ENCODE measurements at regions not wholly inside any gene's neighbourhood (a gene's known extent, or its start where the extent isn't known, plus 50 kb on each side); places are given as distances from the start of the nearest gene placed in this dataset.
"Not testable (repeated sequence)": the region's sequence is repeated elsewhere in the genome, so short reads cannot be mapped to it uniquely, and the experiment has no call there.

GRCh38 chr2:192574552-192574951, 379.8 kb upstream of the TMEFF2 start:
- Mint-ChIP-seq H3K27ac (no peak overlapping the region), H3K4me1 (no peaks in the 10 kb centered on the region), H3K4me3 (no peak overlapping the region), H3K27me3 (no peaks in the 10 kb centered on the region), H3K36me3 (ENCODE audit: low read depth) (no peaks in the 10 kb centered on the region)
- DNase-seq (no peak), ATAC-seq (no peak)
- no peaks in the 10 kb centered on the region for H3K9me3 ChIP-seq (ENCODE audit: control insufficient read depth, low read length, poor library complexity, severe bottlenecking)

- ATAC-seq (no peak), DNase-seq (no peak)
- Mint-ChIP-seq H3K27me3 (no peaks in the 10 kb centered on the region), H3K4me3 (no peak overlapping the region), H3K36me3 (ENCODE audit: low read depth) (no peaks in the 10 kb centered on the region), H3K27ac (no peak overlapping the region), H3K4me1 (no peaks in the 10 kb centered on the region)
- no peaks in the 10 kb centered on the region for H3K9me3 ChIP-seq (ENCODE audit: control insufficient read depth, low read length, poor library complexity, severe bottlenecking)
Measured at GRCh38 chr2:192571636-192572035, 376.9 kb upstream of the TMEFF2 start.

- DNase-seq (no peak), ATAC-seq (no peak)
- Mint-ChIP-seq H3K27ac (no peak overlapping the region), H3K4me1 (no peaks in the 10 kb centered on the region), H3K4me3 (no peak overlapping the region), H3K36me3 (ENCODE audit: low read depth) (no peaks in the 10 kb centered on the region), H3K27me3 (no peaks in the 10 kb centered on the region)
- H3K9me3 ChIP-seq (ENCODE audit: control insufficient read depth, low read length, poor library complexity, severe bottlenecking): no peaks in the 10 kb centered on the region
Measured at GRCh38 chr2:192570788-192571187, 376.1 kb upstream of the TMEFF2 start.

- no peak for DNase-seq
- no peaks in the 10 kb centered on the region for H3K36me3 Mint-ChIP-seq (ENCODE audit: low read depth)
- no peak overlapping the region for H3K4me3 Mint-ChIP-seq
- no peaks in the 10 kb centered on the region for H3K9me3 ChIP-seq (ENCODE audit: control insufficient read depth, low read length, poor library complexity, severe bottlenecking)
- no peaks in the 10 kb centered on the region for H3K4me1 Mint-ChIP-seq
- no peak overlapping the region for H3K27ac Mint-ChIP-seq
- no peak for ATAC-seq
- no peaks in the 10 kb centered on the region for H3K27me3 Mint-ChIP-seq
Measured at GRCh38 chr2:192566863-192567262, 372.1 kb upstream of the TMEFF2 start.

- H3K4me3 Mint-ChIP-seq: no peak overlapping the region
- peak overlapping the region; percentile 16 for H3K27ac Mint-ChIP-seq
- H3K4me1 Mint-ChIP-seq: no peaks in the 10 kb centered on the region
- no peaks in the 10 kb centered on the region for H3K36me3 Mint-ChIP-seq (ENCODE audit: low read depth)
- no peak for ATAC-seq
- no peaks in the 10 kb centered on the region for H3K27me3 Mint-ChIP-seq
- DNase-seq: no peak
- H3K9me3 ChIP-seq (ENCODE audit: control insufficient read depth, low read length, poor library complexity, severe bottlenecking): no peaks in the 10 kb centered on the region
Measured at GRCh38 chr2:192560326-192560725, 365.6 kb upstream of the TMEFF2 start.

GRCh38 chr2:192559587-192559986, 364.9 kb upstream of the TMEFF2 start:
- no peak for ATAC-seq
- no peaks in the 10 kb centered on the region for H3K9me3 ChIP-seq (ENCODE audit: control insufficient read depth, low read length, poor library complexity, severe bottlenecking)
- no peaks in the 10 kb centered on the region for H3K4me1 Mint-ChIP-seq
- H3K27me3 Mint-ChIP-seq: no peaks in the 10 kb centered on the region
- no peak for DNase-seq
- H3K4me3 Mint-ChIP-seq: no peak overlapping the region
- no peaks in the 10 kb centered on the region for H3K36me3 Mint-ChIP-seq (ENCODE audit: low read depth)
- no peak overlapping the region for H3K27ac Mint-ChIP-seq

- Mint-ChIP-seq H3K27ac (no peak overlapping the region), H3K4me3 (no peak overlapping the region), H3K36me3 (ENCODE audit: low read depth) (no peaks in the 10 kb centered on the region), H3K4me1 (no peaks in the 10 kb centered on the region), H3K27me3 (no peaks in the 10 kb centered on the region)
- DNase-seq: no peak
- H3K9me3 ChIP-seq (ENCODE audit: control insufficient read depth, low read length, poor library complexity, severe bottlenecking): no peaks in the 10 kb centered on the region
- no peak for ATAC-seq
Measured at GRCh38 chr2:192558637-192559036, 363.9 kb upstream of the TMEFF2 start.

GRCh38 chr2:192555740-192556139, 361.0 kb upstream of the TMEFF2 start:
- Mint-ChIP-seq H3K4me1 (no peaks in the 10 kb centered on the region), H3K36me3 (ENCODE audit: low read depth) (no peaks in the 10 kb centered on the region), H3K27ac (no peak overlapping the region), H3K4me3 (no peak overlapping the region), H3K27me3 (no peaks in the 10 kb centered on the region)
- H3K9me3 ChIP-seq (ENCODE audit: control insufficient read depth, low read length, poor library complexity, severe bottlenecking): no peaks in the 10 kb centered on the region
- no peak for ATAC-seq
- no peak for DNase-seq

GRCh38 chr2:192551760-192552159, 357.0 kb upstream of the TMEFF2 start:
- H3K4me3 Mint-ChIP-seq: no peak overlapping the region
- ATAC-seq (no peak), DNase-seq (no peak)
- no peaks in the 10 kb centered on the region for H3K4me1 Mint-ChIP-seq
- H3K27ac Mint-ChIP-seq: no peak overlapping the region
- no peaks in the 10 kb centered on the region for H3K27me3 Mint-ChIP-seq
- no peaks in the 10 kb centered on the region for H3K36me3 Mint-ChIP-seq (ENCODE audit: low read depth)
- no peaks in the 10 kb centered on the region for H3K9me3 ChIP-seq (ENCODE audit: control insufficient read depth, low read length, poor library complexity, severe bottlenecking)

GRCh38 chr2:192546565-192546964, 351.8 kb upstream of the TMEFF2 start:
- no peaks in the 10 kb centered on the region for H3K9me3 ChIP-seq (ENCODE audit: control insufficient read depth, low read length, poor library complexity, severe bottlenecking)
- no peaks in the 10 kb centered on the region for H3K4me1 Mint-ChIP-seq
- ATAC-seq (no peak), DNase-seq (no peak)
- no peaks in the 10 kb centered on the region for H3K36me3 Mint-ChIP-seq (ENCODE audit: low read depth)
- no peaks in the 10 kb centered on the region for H3K27me3 Mint-ChIP-seq
- H3K4me3 Mint-ChIP-seq: no peak overlapping the region
- H3K27ac Mint-ChIP-seq: no peak overlapping the region

- Mint-ChIP-seq H3K27ac (no peak overlapping the region), H3K36me3 (ENCODE audit: low read depth) (no peaks in the 10 kb centered on the region), H3K27me3 (no peaks in the 10 kb centered on the region), H3K4me1 (no peaks in the 10 kb centered on the region), H3K4me3 (no peak overlapping the region)
- no peak for DNase-seq
- ATAC-seq: no peak
- H3K9me3 ChIP-seq (ENCODE audit: control insufficient read depth, low read length, poor library complexity, severe bottlenecking): no peaks in the 10 kb centered on the region
Measured at GRCh38 chr2:192544371-192544955, 349.7 kb upstream of the TMEFF2 start.

- not testable (repeated sequence) for H3K27ac Mint-ChIP-seq; H3K9me3 ChIP-seq (ENCODE audit: control insufficient read depth, low read length, poor library complexity, severe bottlenecking); H3K36me3 Mint-ChIP-seq (ENCODE audit: low read depth); DNase-seq; H3K4me3 Mint-ChIP-seq; ATAC-seq; H3K4me1 Mint-ChIP-seq; H3K27me3 Mint-ChIP-seq
Measured at GRCh38 chr2:192542148-192543066, 347.7 kb upstream of the TMEFF2 start.

- no peaks in the 10 kb centered on the region for H3K36me3 Mint-ChIP-seq (ENCODE audit: low read depth)
- H3K4me3 Mint-ChIP-seq: no peak overlapping the region
- H3K27ac Mint-ChIP-seq: no peak overlapping the region
- H3K27me3 Mint-ChIP-seq: no peaks in the 10 kb centered on the region
- no peak for DNase-seq
- ATAC-seq: no peak
- no peaks in the 10 kb centered on the region for H3K9me3 ChIP-seq (ENCODE audit: control insufficient read depth, low read length, poor library complexity, severe bottlenecking)
- H3K4me1 Mint-ChIP-seq: no peaks in the 10 kb centered on the region
Measured at GRCh38 chr2:192539306-192539705, 344.6 kb upstream of the TMEFF2 start.
